NOMO-1 treated with DMSO at 0.1 percent for 48 hours (cell line): ENCODE measurements at regions not wholly inside any gene's neighbourhood (a gene's known extent, or its start where the extent isn't known, plus 50 kb on each side); places are given as distances from the start of the nearest gene placed in this dataset.
"Not testable (repeated sequence)": the region's sequence is repeated elsewhere in the genome, so short reads cannot be mapped to it uniquely, and the experiment has no call there.

Experiments used
- DNase-seq: peaks from one replicate; lab custom pipeline; 2025; ENCODE audit not compliant: unreplicated experiment; lab: John Stamatoyannopoulos, UW

DNA sequence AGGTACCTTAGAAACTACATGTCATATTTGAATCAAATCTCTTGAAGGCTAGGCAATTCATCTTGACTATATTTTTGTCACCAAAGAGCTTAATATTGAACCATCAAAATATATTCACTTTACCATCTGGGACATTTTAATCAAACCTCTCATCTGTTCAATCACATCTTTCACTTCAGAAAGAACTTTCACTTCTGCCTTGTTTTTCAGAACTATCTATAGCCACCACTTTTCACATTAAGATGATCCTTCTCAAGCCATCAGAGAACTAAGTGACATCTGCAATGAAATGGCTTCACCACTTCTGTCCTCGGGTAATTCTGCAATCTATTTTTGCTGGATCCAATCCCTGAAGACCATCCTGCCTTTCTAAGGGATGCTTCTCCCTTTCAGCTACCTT is 57.8 kb downstream of the OR2B2 start:
- DNase-seq: no peak

DNA sequence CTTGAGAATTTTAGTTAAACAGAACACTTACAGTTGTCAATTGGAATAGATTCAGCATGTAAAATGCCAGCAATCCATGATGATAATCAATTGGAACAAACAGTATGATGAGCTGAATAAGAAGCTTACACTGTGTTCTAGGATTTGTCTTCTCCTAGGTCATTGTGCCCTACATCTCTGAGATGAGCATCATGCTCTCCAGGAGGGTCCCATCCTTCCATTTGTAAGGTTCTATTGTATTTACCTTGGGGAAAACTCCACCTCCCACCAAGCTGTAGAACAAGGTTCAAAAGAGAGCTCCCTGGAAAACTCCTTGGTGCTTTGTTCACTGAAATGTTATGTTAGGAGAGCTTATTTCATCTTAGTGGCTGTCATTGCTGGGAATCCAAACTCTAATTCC is 60.8 kb downstream of the OR2B2 start:
- DNase-seq: no peak

DNA sequence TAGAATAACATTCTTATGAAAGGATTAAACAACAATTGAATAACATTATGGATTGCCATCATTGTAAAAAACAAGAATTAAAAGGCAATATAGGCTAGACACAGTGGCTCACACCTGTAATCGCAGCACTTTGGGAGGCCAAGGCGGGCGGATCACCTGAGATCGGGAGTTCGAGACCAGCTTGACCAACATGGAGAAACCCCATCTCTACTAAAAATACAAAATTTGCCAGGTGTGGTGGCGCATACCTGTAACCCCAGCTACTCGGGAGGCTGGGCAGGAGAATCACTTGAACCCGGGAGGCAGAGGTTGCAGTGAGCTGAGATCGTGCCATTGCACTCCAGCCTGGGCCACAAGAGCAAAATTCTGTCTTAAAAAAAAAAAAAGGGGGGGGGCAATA is 63.2 kb downstream of the OR2B2 start:
- not testable (repeated sequence) for DNase-seq

- no peak for DNase-seq
Observed at GRCh38 chr6:27847706-27848105, 64.5 kb downstream of the OR2B2 start.

DNA sequence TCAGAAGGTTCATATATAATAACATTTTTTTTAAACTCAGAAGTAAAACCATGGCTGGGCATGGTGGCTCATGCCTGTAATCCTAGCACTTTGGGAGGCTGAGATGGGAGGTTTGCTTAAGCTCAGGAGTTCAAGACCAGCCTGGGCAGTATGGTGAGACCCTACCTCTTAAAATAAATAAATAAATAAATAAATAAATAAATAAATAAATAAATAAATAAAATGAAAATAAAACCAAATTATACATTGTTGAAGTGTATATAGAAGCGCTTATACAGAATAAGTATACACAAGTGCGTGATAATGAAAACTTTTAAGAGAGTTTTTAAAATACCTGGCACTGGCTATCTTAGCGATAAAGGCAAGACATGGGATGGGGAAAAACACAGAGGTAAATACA is 71.6 kb downstream of the OR2B2 start:
- no peak for DNase-seq

DNA sequence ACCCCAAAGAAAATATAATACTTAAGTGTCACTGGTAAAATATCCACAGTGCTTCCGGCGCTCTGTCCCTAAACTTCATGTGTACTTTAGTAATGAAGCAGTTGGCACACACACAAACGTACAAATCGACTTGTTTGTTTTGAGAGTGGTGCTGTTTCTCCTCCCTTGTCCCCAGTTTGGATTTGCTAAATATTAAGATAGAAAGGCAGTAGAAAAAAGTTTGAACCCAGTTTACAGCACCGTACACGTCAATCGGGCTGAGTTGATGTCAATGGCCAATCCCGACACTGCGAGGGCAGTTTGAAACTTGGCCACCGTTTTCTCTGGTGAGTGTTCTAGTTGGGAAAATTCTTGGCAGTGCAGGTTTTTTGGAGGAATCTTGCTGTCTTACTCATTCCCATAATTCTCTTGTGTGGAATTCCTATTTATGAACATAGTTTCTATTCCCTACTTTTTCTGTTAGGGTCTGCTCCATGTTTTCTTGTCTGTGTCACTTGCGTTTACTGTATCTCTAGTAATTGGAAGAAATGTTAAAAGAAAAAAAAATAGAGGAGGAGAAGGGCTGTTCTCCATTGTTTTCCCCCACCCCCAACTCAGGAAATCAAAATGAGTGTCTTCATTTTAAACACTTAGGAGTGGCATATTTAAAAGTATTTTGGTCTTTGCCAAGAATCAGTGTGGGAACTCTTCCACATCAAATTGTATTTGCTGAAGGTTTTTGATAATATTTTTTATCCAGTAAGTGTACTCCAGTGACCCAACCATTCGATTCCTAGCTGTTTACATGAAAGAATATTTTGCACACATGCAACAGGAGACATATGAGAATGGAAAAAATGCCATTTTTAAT is 72.3 kb downstream of the OR2B2 start:
- no peak for DNase-seq

- no peak for DNase-seq
Observed at GRCh38 chr6:27838945-27839625, 73.1 kb downstream of the OR2B2 start.

- DNase-seq: peak; percentile 98
Observed at GRCh38 chr6:27838058-27838944, 73.9 kb downstream of the OR2B2 start.

GRCh38 chr6:27837625-27838057 is 74.6 kb downstream of the OR2B2 start:
- no peak for DNase-seq

GRCh38 chr6:27836783-27837624 is 75.2 kb downstream of the OR2B2 start:
- peak; percentile 85 for DNase-seq

DNA sequence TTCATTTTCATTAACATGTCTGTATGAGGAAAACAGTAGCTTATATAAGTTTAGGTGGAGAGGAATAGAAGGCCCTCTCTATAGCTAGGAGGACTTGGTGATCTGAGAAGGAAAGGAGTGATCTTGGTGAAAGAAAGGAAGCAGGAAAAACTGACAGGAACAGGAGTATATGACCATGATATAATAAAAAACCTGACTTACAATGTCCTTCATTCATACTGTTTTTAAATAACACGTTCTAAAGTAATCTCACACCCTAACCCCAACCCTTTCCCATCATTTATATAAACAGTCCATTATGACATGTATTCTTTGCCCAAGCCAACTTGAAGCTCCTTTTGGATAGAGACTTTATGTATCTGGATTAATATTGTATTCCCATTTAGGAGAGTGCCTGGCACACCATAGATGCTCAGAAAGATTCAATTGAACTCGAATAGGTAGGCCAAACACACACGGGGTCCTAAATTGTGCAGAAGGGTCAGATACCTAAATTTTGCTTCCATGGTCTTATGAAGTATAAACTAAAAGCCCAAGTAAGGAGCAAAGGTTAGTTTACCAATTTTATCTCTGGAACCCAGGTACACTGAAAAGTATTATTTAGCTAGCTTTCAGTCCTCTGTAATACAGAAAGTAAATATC is 75.9 kb downstream of the OR2B2 start:
- no peak for DNase-seq

- no peak for DNase-seq
Observed at GRCh38 chr6:27834879-27835549, 77.2 kb downstream of the OR2B2 start.

DNA sequence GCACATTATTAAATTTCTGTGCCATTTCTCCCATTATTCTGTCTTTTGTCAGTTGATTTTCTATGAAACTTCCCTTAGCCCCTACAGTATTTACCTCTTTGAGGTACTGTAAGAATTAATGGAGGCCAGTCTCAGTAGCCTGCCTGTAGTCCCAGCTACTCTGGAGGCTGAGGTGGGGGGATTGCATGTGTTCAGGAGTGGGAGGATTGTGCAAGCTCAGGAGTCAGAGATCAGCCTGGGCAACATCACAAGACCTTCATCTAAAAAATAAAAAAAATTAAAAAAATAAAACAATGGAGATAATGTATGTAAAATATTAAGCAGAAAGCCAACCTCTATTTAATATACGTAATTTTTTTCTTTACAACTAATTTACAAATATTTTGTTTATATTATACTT is 77.8 kb downstream of the OR2B2 start:
- no peak for DNase-seq

GRCh38 chr6:27831434-27832081 is 80.6 kb downstream of the OR2B2 start:
- not testable (repeated sequence) for DNase-seq

DNA sequence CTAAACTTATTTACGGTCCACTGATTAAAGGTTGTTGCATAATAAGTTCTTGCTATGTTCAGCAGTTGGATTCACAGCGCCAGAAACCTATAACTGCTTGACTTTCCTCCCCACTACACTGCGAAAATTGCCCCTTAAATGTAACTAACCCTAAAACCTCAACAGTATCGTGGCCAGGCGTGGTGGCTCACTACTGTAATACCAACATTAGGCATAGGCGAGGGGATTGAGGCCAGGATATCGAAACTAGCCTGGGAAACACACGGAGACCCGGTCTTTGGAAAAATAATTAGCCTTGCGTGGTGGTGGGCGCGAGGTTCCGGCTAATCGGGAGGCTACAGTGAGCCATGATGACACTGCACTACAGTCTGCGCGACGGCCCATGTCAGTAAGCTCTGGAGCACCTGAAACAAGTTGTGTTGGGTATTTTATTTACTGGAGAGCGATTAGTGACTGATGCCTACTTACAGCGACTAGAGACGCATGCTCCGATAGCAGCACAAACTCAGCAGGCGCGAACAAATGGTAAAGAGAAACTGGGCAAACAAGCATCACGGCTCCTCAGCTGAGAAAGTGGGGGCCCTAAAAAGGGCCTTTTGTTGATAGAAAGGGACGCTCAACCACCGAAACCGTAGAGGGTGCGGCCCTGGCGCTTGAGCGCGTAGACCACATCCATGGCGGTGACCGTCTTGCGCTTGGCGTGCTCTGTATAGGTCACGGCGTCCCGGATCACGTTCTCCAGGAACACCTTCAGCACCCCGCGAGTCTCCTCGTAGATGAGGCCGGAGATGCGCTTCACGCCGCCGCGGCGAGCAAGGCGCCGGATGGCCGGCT is 81.4 kb downstream of the OR2B2 start:
- DNase-seq: not testable (repeated sequence)

- DNase-seq: no peak
Observed at GRCh38 chr6:27830212-27830599, 82.0 kb downstream of the OR2B2 start.

DNA sequence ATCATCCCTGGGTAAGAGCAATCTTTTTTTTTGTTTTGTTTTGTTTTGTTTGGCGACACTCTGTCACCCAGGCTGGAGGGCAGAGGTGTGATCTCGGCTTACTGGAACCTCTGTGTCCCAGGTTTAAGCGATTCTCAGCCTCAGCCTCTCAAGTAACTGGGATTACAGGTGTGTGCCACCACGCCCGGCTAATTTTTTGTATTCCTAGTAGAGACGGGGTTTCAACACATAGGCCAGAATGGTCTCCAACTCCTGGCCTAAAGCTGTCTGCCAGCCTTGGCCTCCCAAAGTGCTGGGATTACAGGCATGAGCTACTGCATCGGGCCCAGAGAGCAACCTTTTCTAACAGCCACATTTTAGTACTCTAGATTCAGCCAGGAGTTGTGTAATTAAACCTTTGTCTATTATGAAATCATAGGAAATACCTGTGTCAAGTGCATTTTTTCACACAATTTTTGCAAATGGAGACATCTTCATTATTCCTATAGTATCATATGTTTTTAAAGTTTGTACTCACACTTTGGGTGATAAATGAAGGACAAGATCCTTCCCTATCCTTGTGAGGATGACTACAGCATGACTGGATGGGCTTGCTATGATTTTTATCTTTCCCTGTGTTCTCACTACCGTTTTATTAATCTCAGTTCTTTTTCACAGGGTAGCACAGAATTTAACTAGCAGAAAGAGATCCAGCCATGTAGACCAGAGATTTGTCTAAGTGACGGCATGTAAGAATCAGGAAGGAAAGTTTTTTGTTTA is 82.6 kb downstream of the OR2B2 start:
- DNase-seq: no peak
